Mammary epithelial cell (primary cell): ENCODE measurements at regions not wholly inside any gene's neighbourhood (a gene's known extent, or its start where the extent isn't known, plus 50 kb on each side); places are given as distances from the start of the nearest gene placed in this dataset.

Source experiments
- CTCF ChIP-seq, 2 donors: IDR thresholded peaks in 1 of 2; conservative IDR thresholded peaks in 1 of 2; 2 replicates each; pipeline ENCODE4 v1.5.1; 2011 to 2012; ENCODE audit warnings: inconsistent platforms in 2 of 2, low read length in 2 of 2, mild to moderate bottlenecking in 2 of 2, control low read depth in 1 of 2, low read depth in 1 of 2; ENCODE audit not compliant: insufficient read depth in 1 of 2; ENCODE audit errors: extremely low read depth in 1 of 2
- EZH2 ChIP-seq: IDR thresholded peaks from 2 replicates; pipeline ENCODE4 v1.6.1; 2012; ENCODE audit warnings: low read length, inconsistent platforms, borderline replicate concordance

GRCh38 chr12:91863702-91864101 is 281.9 kb downstream of the BTG1 start:
- TF ChIP-seq CTCF (conservative IDR thresholded peaks at IDR 0.05 in 1 of 2, IDR thresholded peaks at IDR 0.05 in 1 of 2; ENCODE audit: extremely low read depth in 1 of 2, insufficient read depth in 1 of 2, low read depth in 1 of 2, low read length in 2 of 2) = no peak
- no peak for TF ChIP-seq EZH2
